ENCODE measurements at regions not wholly inside any gene's neighbourhood (a gene's known extent, or its start where the extent isn't known, plus 50 kb on each side); places are given as distances from the start of the nearest gene placed in this dataset.

GRCh38 chr7:118298771-118299170 lies 74.3 kb downstream of the ANKRD7 start:
- H3K36me3 ChIP-seq (ENCODE audit: control insufficient read depth, insufficient read depth, low read length) = no peaks in the 10 kb centered on the region
- H3K9me3 ChIP-seq (ENCODE audit: control insufficient read depth, insufficient read depth, low read length) = no peaks in the 10 kb centered on the region
- H3K9ac ChIP-seq (ENCODE audit: low read depth, low read length) = no peak overlapping the region
- H3K4me1 ChIP-seq (ENCODE audit: control insufficient read depth, insufficient read depth, low read length) = no peaks in the 10 kb centered on the region
- no peaks in the 10 kb centered on the region for H3K27me3 ChIP-seq (ENCODE audit: control insufficient read depth, insufficient read depth, low read length)
- H3K4me3 ChIP-seq (ENCODE audit: low read depth, low read length) = no peak overlapping the region

GRCh38 chr7:118300177-118300576 lies 75.7 kb downstream of the ANKRD7 start:
- no peaks in the 10 kb centered on the region for H3K9me3 ChIP-seq (ENCODE audit: control insufficient read depth, insufficient read depth, low read length)
- H3K36me3 ChIP-seq (ENCODE audit: control insufficient read depth, insufficient read depth, low read length) = no peaks in the 10 kb centered on the region
- H3K27me3 ChIP-seq (ENCODE audit: control insufficient read depth, insufficient read depth, low read length) = no peaks in the 10 kb centered on the region
- H3K4me1 ChIP-seq (ENCODE audit: control insufficient read depth, insufficient read depth, low read length) = no peaks in the 10 kb centered on the region
- H3K4me3 ChIP-seq (ENCODE audit: low read depth, low read length) = no peak overlapping the region
- no peak overlapping the region for H3K9ac ChIP-seq (ENCODE audit: low read depth, low read length)

- H3K4me1 ChIP-seq (ENCODE audit: control insufficient read depth, insufficient read depth, low read length) = no peaks in the 10 kb centered on the region
- no peaks in the 10 kb centered on the region for H3K36me3 ChIP-seq (ENCODE audit: control insufficient read depth, insufficient read depth, low read length)
- H3K27me3 ChIP-seq (ENCODE audit: control insufficient read depth, insufficient read depth, low read length) = no peaks in the 10 kb centered on the region
- H3K9ac ChIP-seq (ENCODE audit: low read depth, low read length) = no peak overlapping the region
- no peak overlapping the region for H3K4me3 ChIP-seq (ENCODE audit: low read depth, low read length)
- H3K9me3 ChIP-seq (ENCODE audit: control insufficient read depth, insufficient read depth, low read length) = no peaks in the 10 kb centered on the region
Observed at GRCh38 chr7:118304100-118304499, 79.6 kb downstream of the ANKRD7 start.

- Histone ChIP-seq H3K9ac (ENCODE audit: low read depth, low read length) (no peak overlapping the region), H3K4me3 (ENCODE audit: low read depth, low read length) (no peak overlapping the region), H3K9me3 (ENCODE audit: control insufficient read depth, insufficient read depth, low read length) (no peaks in the 10 kb centered on the region), H3K4me1 (ENCODE audit: control insufficient read depth, insufficient read depth, low read length) (no peaks in the 10 kb centered on the region), H3K36me3 (ENCODE audit: control insufficient read depth, insufficient read depth, low read length) (no peaks in the 10 kb centered on the region), H3K27me3 (ENCODE audit: control insufficient read depth, insufficient read depth, low read length) (no peaks in the 10 kb centered on the region)
Observed at GRCh38 chr7:118305671-118306070, 81.2 kb downstream of the ANKRD7 start.

GRCh38 chr7:118306771-118307170 lies 82.3 kb downstream of the ANKRD7 start:
- no peaks in the 10 kb centered on the region for H3K27me3 ChIP-seq (ENCODE audit: control insufficient read depth, insufficient read depth, low read length)
- no peaks in the 10 kb centered on the region for H3K36me3 ChIP-seq (ENCODE audit: control insufficient read depth, insufficient read depth, low read length)
- no peaks in the 10 kb centered on the region for H3K9me3 ChIP-seq (ENCODE audit: control insufficient read depth, insufficient read depth, low read length)
- H3K9ac ChIP-seq (ENCODE audit: low read depth, low read length) = no peak overlapping the region
- no peaks in the 10 kb centered on the region for H3K4me1 ChIP-seq (ENCODE audit: control insufficient read depth, insufficient read depth, low read length)
- H3K4me3 ChIP-seq (ENCODE audit: low read depth, low read length) = no peak overlapping the region

GRCh38 chr7:118311121-118311836 lies 86.8 kb downstream of the ANKRD7 start:
- Histone ChIP-seq H3K4me1 (ENCODE audit: control insufficient read depth, insufficient read depth, low read length) (no peaks in the 10 kb centered on the region), H3K9ac (ENCODE audit: low read depth, low read length) (no peak overlapping the region), H3K4me3 (ENCODE audit: low read depth, low read length) (no peak overlapping the region), H3K27me3 (ENCODE audit: control insufficient read depth, insufficient read depth, low read length) (no peaks in the 10 kb centered on the region), H3K36me3 (ENCODE audit: control insufficient read depth, insufficient read depth, low read length) (no peaks in the 10 kb centered on the region), H3K9me3 (ENCODE audit: control insufficient read depth, insufficient read depth, low read length) (no peaks in the 10 kb centered on the region)

GRCh38 chr7:118312051-118312450 lies 87.5 kb downstream of the ANKRD7 start:
- Histone ChIP-seq H3K27me3 (ENCODE audit: control insufficient read depth, insufficient read depth, low read length) (no peaks in the 10 kb centered on the region), H3K4me1 (ENCODE audit: control insufficient read depth, insufficient read depth, low read length) (no peaks in the 10 kb centered on the region), H3K9ac (ENCODE audit: low read depth, low read length) (no peak overlapping the region), H3K4me3 (ENCODE audit: low read depth, low read length) (no peak overlapping the region), H3K36me3 (ENCODE audit: control insufficient read depth, insufficient read depth, low read length) (no peaks in the 10 kb centered on the region), H3K9me3 (ENCODE audit: control insufficient read depth, insufficient read depth, low read length) (no peaks in the 10 kb centered on the region)

GRCh38 chr7:118312966-118313365 lies 88.5 kb downstream of the ANKRD7 start:
- no peaks in the 10 kb centered on the region for H3K4me1 ChIP-seq (ENCODE audit: control insufficient read depth, insufficient read depth, low read length)
- no peaks in the 10 kb centered on the region for H3K27me3 ChIP-seq (ENCODE audit: control insufficient read depth, insufficient read depth, low read length)
- H3K36me3 ChIP-seq (ENCODE audit: control insufficient read depth, insufficient read depth, low read length) = no peaks in the 10 kb centered on the region
- H3K9me3 ChIP-seq (ENCODE audit: control insufficient read depth, insufficient read depth, low read length) = no peaks in the 10 kb centered on the region
- H3K9ac ChIP-seq (ENCODE audit: low read depth, low read length) = no peak overlapping the region
- no peak overlapping the region for H3K4me3 ChIP-seq (ENCODE audit: low read depth, low read length)

GRCh38 chr7:118324790-118325449 lies 100.4 kb downstream of the ANKRD7 start:
- no peaks in the 10 kb centered on the region for H3K36me3 ChIP-seq (ENCODE audit: control insufficient read depth, insufficient read depth, low read length)
- peaks cover 9% of the 10 kb centered on the region for H3K4me1 ChIP-seq (ENCODE audit: control insufficient read depth, insufficient read depth, low read length)
- H3K9me3 ChIP-seq (ENCODE audit: control insufficient read depth, insufficient read depth, low read length) = no peaks in the 10 kb centered on the region
- no peak overlapping the region for H3K4me3 ChIP-seq (ENCODE audit: low read depth, low read length)
- no peaks in the 10 kb centered on the region for H3K27me3 ChIP-seq (ENCODE audit: control insufficient read depth, insufficient read depth, low read length)
- H3K9ac ChIP-seq (ENCODE audit: low read depth, low read length) = no peak overlapping the region

- H3K27me3 ChIP-seq (ENCODE audit: control insufficient read depth, insufficient read depth, low read length) = no peaks in the 10 kb centered on the region
- H3K36me3 ChIP-seq (ENCODE audit: control insufficient read depth, insufficient read depth, low read length) = no peaks in the 10 kb centered on the region
- no peak overlapping the region for H3K4me3 ChIP-seq (ENCODE audit: low read depth, low read length)
- peaks cover 12% of the 10 kb centered on the region for H3K4me1 ChIP-seq (ENCODE audit: control insufficient read depth, insufficient read depth, low read length)
- H3K9me3 ChIP-seq (ENCODE audit: control insufficient read depth, insufficient read depth, low read length) = no peaks in the 10 kb centered on the region
- no peak overlapping the region for H3K9ac ChIP-seq (ENCODE audit: low read depth, low read length)
Observed at GRCh38 chr7:118325450-118325808, 100.9 kb downstream of the ANKRD7 start.

- H3K36me3 ChIP-seq (ENCODE audit: control insufficient read depth, insufficient read depth, low read length) = no peaks in the 10 kb centered on the region
- peaks cover 3% of the 10 kb centered on the region for H3K4me1 ChIP-seq (ENCODE audit: control insufficient read depth, insufficient read depth, low read length)
- H3K4me3 ChIP-seq (ENCODE audit: low read depth, low read length) = no peak overlapping the region
- no peaks in the 10 kb centered on the region for H3K27me3 ChIP-seq (ENCODE audit: control insufficient read depth, insufficient read depth, low read length)
- no peaks in the 10 kb centered on the region for H3K9me3 ChIP-seq (ENCODE audit: control insufficient read depth, insufficient read depth, low read length)
- no peak overlapping the region for H3K9ac ChIP-seq (ENCODE audit: low read depth, low read length)
Observed at GRCh38 chr7:118327174-118327573, 102.7 kb downstream of the ANKRD7 start.

GRCh38 chr7:118328505-118329211 lies 104.2 kb downstream of the ANKRD7 start:
- Histone ChIP-seq H3K36me3 (ENCODE audit: control insufficient read depth, insufficient read depth, low read length) (no peaks in the 10 kb centered on the region), H3K4me1 (ENCODE audit: control insufficient read depth, insufficient read depth, low read length) (peaks cover 3% of the 10 kb centered on the region), H3K9ac (ENCODE audit: low read depth, low read length) (no peak overlapping the region), H3K4me3 (ENCODE audit: low read depth, low read length) (no peak overlapping the region), H3K27me3 (ENCODE audit: control insufficient read depth, insufficient read depth, low read length) (no peaks in the 10 kb centered on the region), H3K9me3 (ENCODE audit: control insufficient read depth, insufficient read depth, low read length) (no peaks in the 10 kb centered on the region)
